SK-MEL-5 (cell line): ENCODE measurements at regions not wholly inside any gene's neighbourhood (a gene's known extent, or its start where the extent isn't known, plus 50 kb on each side); places are given as distances from the start of the nearest gene placed in this dataset.
A peak's percentile ranks its signal among the peaks of the same experiment; 100 is the strongest.

ENCODE experiments used
- DNase-seq: peaks from one replicate; pipeline ENCODE4 v3.0.0-alpha.2; 2016; ENCODE audit warnings: low read depth, low spot score
- in situ Hi-C: cut with HindIII; loops from 2 replicates; pipeline ENCODE4 v1.10.0; 2016; ENCODE audit warnings: low sequenced_read_pairs, high pct_unique_total_duplicates, low pct_unique_long_range_greater_than_20kb

DNA sequence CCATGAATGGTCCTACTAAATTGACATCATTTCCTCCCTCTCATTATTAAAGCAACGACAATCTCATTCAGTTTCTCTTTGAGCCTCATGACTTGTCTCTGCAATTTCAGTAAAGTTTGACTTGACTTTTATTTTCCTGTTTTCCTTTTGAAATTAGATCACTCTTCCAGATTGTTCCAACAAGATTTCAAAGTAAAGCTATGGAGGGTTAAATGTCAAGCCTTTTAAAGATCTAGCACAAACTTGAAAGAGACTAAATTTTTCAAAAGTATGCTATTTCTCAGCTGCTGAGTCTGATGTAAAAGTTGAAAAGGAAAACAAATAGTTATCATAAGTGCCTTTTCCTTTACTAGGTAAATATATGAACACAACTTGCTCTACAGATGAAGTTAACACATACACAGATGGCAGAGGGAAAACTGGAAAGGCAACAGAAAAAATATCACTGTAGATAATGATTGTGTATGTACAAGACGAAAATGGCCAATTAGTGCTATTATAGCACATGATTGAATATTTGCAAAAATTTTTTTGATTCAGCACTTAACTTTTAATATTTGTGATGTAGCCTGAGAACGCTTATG, 200.6 kb downstream of the WDR11 start:
- in situ Hi-C loops, result no loop called here
- DNase-seq, result no peak

DNA sequence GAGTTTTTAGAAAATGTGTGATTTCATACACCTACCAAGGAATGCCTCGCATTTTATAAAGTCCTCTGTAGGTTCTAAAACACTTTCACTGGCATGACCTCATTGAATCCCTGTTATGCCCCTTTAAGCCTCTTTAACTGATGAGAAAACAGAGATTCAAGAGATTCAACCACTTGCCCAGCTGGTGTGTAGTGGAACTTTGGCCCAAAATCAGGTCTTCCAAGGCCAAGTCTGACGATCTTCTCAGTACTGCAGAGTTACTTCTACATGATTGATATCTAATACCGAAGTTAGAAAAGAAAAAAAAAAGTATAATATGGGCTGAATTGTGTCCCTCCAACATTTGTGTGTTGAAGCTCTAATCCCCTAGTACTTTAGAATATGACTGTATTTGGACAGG, 202.0 kb downstream of the WDR11 start:
- in situ Hi-C loops, result no loop called here

GRCh38 chr10:121054874-121055273, 203.7 kb downstream of the WDR11 start:
- in situ Hi-C loops, result no loop called here
- DNase-seq, result no peak

More for the DNA sequence above, 202.0 kb downstream of the WDR11 start:
- no peak for DNase-seq

DNA sequence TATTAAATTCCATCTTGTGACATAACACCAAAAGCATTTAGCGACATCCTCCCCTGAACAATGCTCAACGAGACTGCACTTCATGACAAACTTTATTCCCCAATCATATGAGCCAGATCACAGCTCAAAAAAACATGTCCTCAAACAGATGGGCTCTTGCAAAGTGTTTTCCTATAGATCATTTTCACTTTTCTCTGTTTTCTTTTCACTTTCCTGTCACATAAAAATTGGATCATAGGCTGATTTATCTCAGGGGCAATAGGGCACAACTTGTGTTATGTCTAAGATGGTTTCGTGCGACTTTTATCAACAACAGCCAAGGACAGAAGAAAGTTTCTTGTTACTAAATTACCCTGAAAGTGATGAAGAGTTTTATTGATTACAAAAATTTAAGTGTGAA, 206.1 kb downstream of the WDR11 start:
- in situ Hi-C loops, result no loop called here
- no peak for DNase-seq

DNA sequence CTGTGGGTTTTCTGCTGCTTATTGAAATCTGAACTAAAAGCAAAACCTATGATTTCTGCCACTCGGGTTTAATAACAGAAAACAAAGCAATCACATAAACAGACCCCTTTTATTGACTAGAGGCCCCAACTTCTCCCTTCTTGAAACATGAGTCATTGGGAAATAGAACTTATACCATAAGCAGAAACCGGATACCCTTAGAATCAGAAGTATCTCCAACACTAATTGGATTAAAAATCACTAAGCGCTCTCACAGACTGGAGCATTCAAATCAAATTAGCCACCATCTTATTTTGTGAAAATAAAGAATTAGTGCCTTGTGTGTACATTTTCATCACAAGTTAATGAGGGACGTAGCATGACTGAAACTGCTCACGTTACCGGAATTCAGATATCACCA, 206.9 kb downstream of the WDR11 start:
- in situ Hi-C loops, result no loop called here
- no peak for DNase-seq

DNA sequence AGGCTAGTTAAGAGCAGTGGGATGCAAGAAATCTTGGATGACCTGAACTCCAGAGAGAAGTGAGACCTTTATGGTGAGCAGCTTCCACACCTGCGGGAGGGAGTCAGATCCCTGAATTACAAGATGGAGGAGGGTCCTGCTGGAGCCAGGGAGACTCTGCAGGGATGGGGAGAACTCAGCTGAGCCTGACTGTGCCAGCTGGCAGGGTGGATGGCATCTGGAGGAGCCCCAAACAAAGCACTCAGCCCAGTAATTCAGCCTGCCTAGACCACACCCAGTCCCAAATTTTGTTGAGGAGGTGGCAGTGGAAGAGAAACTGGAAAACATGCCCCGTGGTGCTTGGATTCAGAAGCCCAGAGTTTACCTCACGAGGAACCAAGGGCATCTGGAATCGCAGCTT, 208.2 kb downstream of the WDR11 start:
- in situ Hi-C loops, result no loop called here
- DNase-seq, result no peak

DNA sequence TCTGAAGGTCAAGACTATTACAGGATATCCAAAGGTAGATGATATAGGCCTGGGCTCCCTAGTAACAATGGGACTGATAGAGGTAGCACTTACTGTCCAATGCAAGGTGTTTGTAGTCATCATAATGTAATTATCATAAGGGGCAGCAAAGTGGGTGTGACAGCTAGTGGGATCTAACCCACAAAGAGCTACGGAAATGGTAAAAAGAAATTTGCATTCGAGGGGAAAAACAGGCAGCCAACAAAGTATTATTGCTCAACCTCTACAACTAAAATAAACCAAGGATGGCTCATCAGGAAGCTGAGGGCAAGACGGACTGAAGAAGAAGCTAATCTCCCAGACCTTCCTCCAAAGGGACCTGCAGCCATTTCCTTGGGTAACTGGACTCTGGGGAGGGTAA, 211.0 kb downstream of the WDR11 start:
- in situ Hi-C loops, result no loop called here
- no peak for DNase-seq

- DNase-seq, result no peak
- in situ Hi-C loops, result no loop called here
These were observed 212.6 kb downstream of the WDR11 start for GRCh38 chr10:121063744-121064143.

GRCh38 chr10:121064491-121064890, 213.3 kb downstream of the WDR11 start:
- in situ Hi-C loops, result no loop called here

DNA sequence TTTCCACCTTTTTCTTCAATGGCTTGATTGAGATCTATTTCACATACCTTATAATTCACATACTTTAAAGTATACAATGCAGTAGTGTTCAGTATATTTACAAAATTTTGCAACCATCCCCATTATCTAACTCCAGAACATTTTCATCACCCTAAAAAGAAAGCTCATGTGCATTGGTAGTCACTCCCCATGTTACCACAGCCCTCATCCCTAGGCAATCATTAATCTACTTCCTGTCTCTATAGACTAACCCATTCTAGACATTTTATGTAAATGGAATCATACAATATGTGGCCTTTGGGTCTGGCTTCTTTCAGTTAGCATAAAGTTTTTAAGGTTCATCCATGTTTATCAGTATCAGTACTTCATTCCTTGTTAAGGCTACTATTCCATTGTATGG, 214.2 kb downstream of the WDR11 start:
- in situ Hi-C loops, result no loop called here
- no peak for DNase-seq

More at GRCh38 chr10:121064491-121064890, 213.3 kb downstream of the WDR11 start:
- DNase-seq, result no peak

DNA sequence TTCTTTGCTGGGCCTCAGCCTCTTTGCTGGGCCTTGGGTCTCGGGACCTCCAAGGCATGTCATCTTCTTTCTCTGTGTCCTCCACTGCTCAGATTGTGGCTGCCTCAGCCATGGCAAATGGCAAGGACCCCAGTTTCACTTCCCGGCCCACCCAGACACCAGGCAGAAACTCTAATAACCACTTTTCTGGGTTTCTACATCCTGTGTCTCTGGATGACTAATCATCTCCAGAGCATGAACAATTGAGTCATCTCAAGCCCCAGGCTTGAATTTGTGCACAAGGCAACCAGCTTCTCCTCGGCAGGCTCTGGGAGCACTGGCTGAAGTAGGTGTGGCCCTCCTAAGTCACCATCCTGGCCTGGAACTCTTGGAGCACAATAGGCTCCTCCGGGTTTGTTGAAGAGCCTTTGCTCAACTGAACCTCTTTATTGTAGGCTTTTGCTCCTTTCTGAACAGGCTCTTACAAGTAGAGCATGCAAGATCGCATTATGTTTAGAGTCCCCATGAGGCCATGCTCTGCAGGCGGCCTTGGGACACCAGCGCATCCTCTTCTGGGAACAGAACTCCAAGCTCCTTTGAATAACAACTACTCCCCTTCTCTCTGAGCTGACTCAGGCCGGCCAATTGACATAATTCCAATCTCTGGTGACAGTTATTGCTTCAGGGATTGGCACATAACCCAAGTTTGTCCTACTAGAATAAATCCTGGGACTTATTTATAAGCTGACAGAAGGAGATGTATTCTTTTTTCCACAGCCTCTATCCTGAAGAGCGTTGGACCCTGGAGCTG, 218.1 kb downstream of the WDR11 start:
- DNase-seq, result peak; percentile 25
- in situ Hi-C loops, result no loop called here

GRCh38 chr10:121070275-121071070, 219.3 kb downstream of the WDR11 start:
- DNase-seq, result peak; percentile 70
- in situ Hi-C loops, result no loop called here

DNA sequence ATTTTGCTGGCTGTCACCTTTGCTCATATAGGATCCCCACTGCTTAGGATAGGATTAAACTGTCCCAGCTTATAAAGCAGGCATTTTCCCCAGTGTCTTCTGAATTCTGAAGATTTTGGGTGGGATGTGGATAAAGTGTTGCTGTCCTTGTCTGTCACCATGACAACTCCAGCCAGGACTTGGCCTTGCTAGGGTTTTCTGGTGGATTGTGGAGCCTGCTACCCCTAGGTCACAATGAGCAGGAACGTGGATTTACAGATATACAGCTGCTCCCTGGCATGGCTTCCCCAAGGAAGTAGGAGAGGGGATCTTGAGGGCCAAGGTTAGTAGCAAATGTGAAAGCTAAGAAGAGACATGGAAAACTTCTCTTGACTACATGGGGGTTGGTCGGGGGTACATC, 220.7 kb downstream of the WDR11 start:
- in situ Hi-C loops, result no loop called here
- DNase-seq, result no peak

- in situ Hi-C loops, result no loop called here
- no peak for DNase-seq
These were observed 222.6 kb downstream of the WDR11 start for GRCh38 chr10:121073728-121074127.

DNA sequence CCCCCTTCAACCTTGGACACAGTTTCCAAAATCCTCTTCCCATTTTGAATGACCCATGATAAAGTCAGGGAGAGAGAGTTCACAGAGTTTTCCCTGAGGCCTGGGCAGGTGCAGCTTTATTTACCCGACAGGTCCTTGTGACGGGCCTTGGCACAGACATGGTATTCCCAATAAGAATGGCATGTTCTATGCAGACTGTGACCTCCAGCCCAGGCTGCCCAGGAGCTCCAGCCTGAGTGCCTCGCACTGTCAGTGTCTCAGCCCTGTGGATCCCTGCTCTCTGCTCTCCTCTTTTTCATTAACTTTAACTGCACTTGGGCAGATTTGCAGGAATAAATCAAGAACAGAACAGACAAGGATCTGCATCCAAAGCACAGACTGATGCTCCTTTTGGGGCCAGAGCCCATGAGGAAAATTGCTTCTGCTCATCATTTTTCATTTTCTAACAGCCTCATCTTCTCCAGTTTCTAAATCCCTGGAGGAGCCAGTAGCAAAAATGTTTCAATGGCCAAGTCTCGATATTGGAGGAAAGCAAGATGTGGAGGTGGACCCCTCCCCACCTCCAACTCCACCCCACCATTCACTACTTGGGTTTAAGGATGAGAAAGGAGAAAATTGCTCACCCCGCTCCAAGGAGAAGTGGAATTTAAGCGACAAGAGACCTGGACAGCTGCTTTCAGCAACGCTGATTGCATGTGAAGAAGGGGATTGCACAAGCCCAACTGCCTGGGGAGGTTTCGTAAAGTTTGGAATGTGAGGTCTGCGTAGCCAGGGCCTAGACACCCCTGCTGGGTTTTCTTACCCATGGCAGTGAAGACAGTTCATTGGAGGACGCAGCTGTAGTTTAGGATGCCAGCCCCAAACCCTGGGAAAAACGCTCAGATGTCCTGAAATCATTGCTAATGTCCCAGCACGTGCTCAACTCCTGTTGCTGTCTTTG, 225.9 kb downstream of the WDR11 start:
- in situ Hi-C loops, result no loop called here
- DNase-seq, result peak; percentile 4

GRCh38 chr10:121078036-121078435, 226.9 kb downstream of the WDR11 start:
- in situ Hi-C loops, result no loop called here
- DNase-seq, result no peak

DNA sequence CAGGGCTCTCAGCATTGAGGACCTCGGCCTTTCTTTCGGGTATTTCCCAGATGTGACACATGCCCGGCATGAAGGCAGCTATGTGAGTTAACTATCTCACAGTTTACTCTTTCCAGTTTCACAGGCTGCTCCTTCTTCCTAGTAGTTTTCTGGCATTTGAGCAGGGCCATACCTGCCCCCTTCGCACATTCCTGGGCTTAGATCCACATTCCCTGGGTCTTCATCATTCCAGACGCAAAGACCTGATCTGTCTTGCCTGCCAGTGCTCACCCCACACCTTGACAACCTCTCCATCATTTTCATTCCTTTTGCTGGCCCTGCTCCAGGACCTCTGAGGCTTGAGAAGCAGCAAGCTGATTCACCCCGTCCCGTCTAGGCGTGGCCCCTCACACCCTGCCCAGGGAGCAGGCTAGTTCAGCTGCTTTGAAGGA, 227.5 kb downstream of the WDR11 start:
- in situ Hi-C loops, result no loop called here
- no peak for DNase-seq

- no peak for DNase-seq
- in situ Hi-C loops, result no loop called here
These were observed 228.1 kb downstream of the WDR11 start for GRCh38 chr10:121079226-121079625.
